CD4-positive, CD25-positive, alpha-beta regulatory T cell (primary cell): ENCODE measurements at regions not wholly inside any gene's neighbourhood (a gene's known extent, or its start where the extent isn't known, plus 50 kb on each side); places are given as distances from the start of the nearest gene placed in this dataset.
"Not testable (repeated sequence)": the region's sequence is repeated elsewhere in the genome, so short reads cannot be mapped to it uniquely, and the experiment has no call there.

ENCODE experiments used
- ATAC-seq, 2 donors: fragments of 150-1000 bp; cut with Tn5 transposase; one replicate each; pipeline ENCODE4 v1.10.0; 2021; ENCODE audit warnings: low read depth in 2 of 2, moderate number of reproducible peaks in 2 of 2, moderate library complexity in 1 of 2
- DNase-seq, 3 donors: peaks; one replicate each; pipeline versions ENCODE4 v3.0.0 to v3.0.0-alpha.2; 2012 to 2022; ENCODE audit warnings: mixed read lengths in 1 of 3
- H3K27ac ChIP-seq: one replicate; pipeline ENCODE4 v1.7.0; 2013; ENCODE audit warnings: mild to moderate bottlenecking, low read length; ENCODE audit not compliant: insufficient read depth, poor library complexity, severe bottlenecking
- H3K27me3 ChIP-seq: one replicate; pipeline ENCODE4 v1.7.0; 2013; ENCODE audit warnings: low read length; ENCODE audit not compliant: control insufficient read depth, insufficient read depth
- H3K36me3 ChIP-seq: one replicate; pipeline ENCODE4 v1.7.0; 2013; ENCODE audit warnings: mild to moderate bottlenecking, low read length, moderate library complexity; ENCODE audit not compliant: control insufficient read depth, insufficient read depth
- H3K4me1 ChIP-seq: 2 replicates; pipeline ENCODE4 v1.7.0; 2013; ENCODE audit warnings: mild to moderate bottlenecking, low read length; ENCODE audit not compliant: insufficient read depth, control insufficient read depth, poor library complexity, severe bottlenecking
- H3K4me3 ChIP-seq: one replicate; pipeline ENCODE4 v1.7.0; 2013; ENCODE audit warnings: low read depth, mild to moderate bottlenecking, low read length, moderate library complexity
- H3K9me3 ChIP-seq, 2 experiments: 1 replicate in 1 of 2; 2 replicates in 1 of 2; pipeline ENCODE4 v1.7.0; 2013; ENCODE audit warnings: low read length in 2 of 2, mild to moderate bottlenecking in 1 of 2, moderate library complexity in 1 of 2; ENCODE audit not compliant: control insufficient read depth in 2 of 2
- H3K27ac Mint-ChIP-seq, 3 donors: one replicate each; pipeline ENCODE4 v1.8.0; 2020 to 2022; ENCODE audit warnings: mild to moderate bottlenecking in 3 of 3, mixed read lengths in 3 of 3, moderate library complexity in 2 of 3
- H3K27me3 Mint-ChIP-seq: one replicate; pipeline ENCODE4 v1.8.0; 2022; ENCODE audit warnings: mild to moderate bottlenecking, mixed read lengths
- H3K36me3 Mint-ChIP-seq: one replicate; pipeline ENCODE4 v1.8.0; 2020; ENCODE audit warnings: mixed read lengths
- H3K4me1 Mint-ChIP-seq, 4 donors: one replicate each; pipeline ENCODE4 v1.8.0; 2020 to 2022; ENCODE audit warnings: mixed read lengths in 4 of 4, mild to moderate bottlenecking in 1 of 4
- H3K4me3 Mint-ChIP-seq, 4 donors: one replicate each; pipeline ENCODE4 v1.8.0; 2020 to 2022; ENCODE audit warnings: mild to moderate bottlenecking in 4 of 4, mixed read lengths in 4 of 4, moderate library complexity in 3 of 4
- H3K9me3 Mint-ChIP-seq, 7 donors: one replicate each; pipeline ENCODE4 v1.8.0; 2020 to 2022; ENCODE audit warnings: mixed read lengths in 7 of 7, mild to moderate bottlenecking in 3 of 7, moderate library complexity in 2 of 7

GRCh38 chr14:103234826-103235225, 99.2 kb upstream of the EIF5 start:
- not testable (repeated sequence) for H3K36me3 Mint-ChIP-seq, H3K27ac Mint-ChIP-seq

GRCh38 chr14:103235506-103235905, 98.5 kb upstream of the EIF5 start:
- H3K36me3 Mint-ChIP-seq, H3K4me3 ChIP-seq, H3K27me3 ChIP-seq, H3K4me3 Mint-ChIP-seq, H3K27ac Mint-ChIP-seq, H3K36me3 ChIP-seq, H3K4me1 ChIP-seq, DNase-seq, H3K4me1 Mint-ChIP-seq, ATAC-seq, H3K27ac ChIP-seq: not testable (repeated sequence)
- H3K9me3 Mint-ChIP-seq = peaks cover 4 to 31% (median 10%) of the 10 kb centered on the region in 7 donors
- H3K9me3 ChIP-seq = peaks cover 11 to 25% of the 10 kb centered on the region in 2 experiments
- peaks cover 29% of the 10 kb centered on the region for H3K27me3 Mint-ChIP-seq

More at GRCh38 chr14:103234826-103235225, 99.2 kb upstream of the EIF5 start:
- peaks cover 4 to 27% (median 6%) of the 10 kb centered on the region in 7 donors for H3K9me3 Mint-ChIP-seq
- H3K9me3 ChIP-seq = peaks cover 8 to 19% of the 10 kb centered on the region in 2 experiments
- H3K27me3 Mint-ChIP-seq = peaks cover 30% of the 10 kb centered on the region
- not testable (repeated sequence) for DNase-seq, H3K27me3 ChIP-seq, H3K4me1 ChIP-seq, H3K4me1 Mint-ChIP-seq, H3K36me3 ChIP-seq, H3K4me3 Mint-ChIP-seq, H3K4me3 ChIP-seq, ATAC-seq, H3K27ac ChIP-seq

- H3K9me3 ChIP-seq = peaks cover 11 to 29% of the 10 kb centered on the region in 2 experiments
- Mint-ChIP-seq H3K36me3 (peaks cover 3% of the 10 kb centered on the region), H3K27me3 (peaks cover 28% of the 10 kb centered on the region), H3K27ac (no peak overlapping the region), H3K9me3 (peaks cover 4 to 41% (median 10%) of the 10 kb centered on the region in 7 donors), H3K4me3 (no peak overlapping the region), H3K4me1 (no peaks in the 10 kb centered on the region)
- no peaks in the 10 kb centered on the region for H3K4me1 ChIP-seq
- H3K27ac ChIP-seq = no peak overlapping the region
- H3K27me3 ChIP-seq = peaks cover 2% of the 10 kb centered on the region
- no peaks in the 10 kb centered on the region for H3K36me3 ChIP-seq
- DNase-seq (no peak), ATAC-seq (no peak)
- H3K4me3 ChIP-seq = no peak overlapping the region
Observed at GRCh38 chr14:103239751-103240150, 94.3 kb upstream of the EIF5 start.

DNA sequence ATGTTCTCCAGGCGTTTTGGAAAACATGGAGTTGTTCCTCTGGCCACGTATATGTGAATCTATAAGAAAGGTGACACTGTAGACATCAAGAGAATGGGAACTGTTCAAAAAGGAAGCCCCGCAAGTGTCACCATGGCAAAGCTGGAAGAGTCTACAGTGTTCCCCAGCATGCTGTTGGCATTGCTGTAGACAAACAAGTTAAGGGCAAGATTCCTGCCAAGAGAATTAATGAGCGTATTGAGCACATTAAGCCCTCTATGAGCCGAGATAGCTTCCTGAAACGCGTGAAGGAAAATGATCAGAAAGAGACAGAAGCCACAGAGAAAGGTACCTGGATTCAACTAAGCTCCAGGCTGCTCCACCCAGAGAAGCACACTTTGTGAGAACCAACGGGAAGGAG, 92.5 kb upstream of the EIF5 start:
- peaks cover 4 to 38% (median 10%) of the 10 kb centered on the region in 7 donors for H3K9me3 Mint-ChIP-seq
- no peaks in the 10 kb centered on the region for H3K4me1 Mint-ChIP-seq
- H3K36me3 ChIP-seq = no peaks in the 10 kb centered on the region
- DNase-seq (no peak), ATAC-seq (no peak)
- H3K27ac ChIP-seq = no peak overlapping the region
- peaks cover 2% of the 10 kb centered on the region for H3K27me3 ChIP-seq
- no peak overlapping the region for H3K4me3 Mint-ChIP-seq
- peaks cover 11 to 29% of the 10 kb centered on the region in 2 experiments for H3K9me3 ChIP-seq
- H3K27ac Mint-ChIP-seq = no peak overlapping the region
- H3K27me3 Mint-ChIP-seq = peaks cover 31% of the 10 kb centered on the region
- no peaks in the 10 kb centered on the region for H3K4me1 ChIP-seq
- no peak overlapping the region for H3K4me3 ChIP-seq
- peaks cover 4% of the 10 kb centered on the region for H3K36me3 Mint-ChIP-seq

DNA sequence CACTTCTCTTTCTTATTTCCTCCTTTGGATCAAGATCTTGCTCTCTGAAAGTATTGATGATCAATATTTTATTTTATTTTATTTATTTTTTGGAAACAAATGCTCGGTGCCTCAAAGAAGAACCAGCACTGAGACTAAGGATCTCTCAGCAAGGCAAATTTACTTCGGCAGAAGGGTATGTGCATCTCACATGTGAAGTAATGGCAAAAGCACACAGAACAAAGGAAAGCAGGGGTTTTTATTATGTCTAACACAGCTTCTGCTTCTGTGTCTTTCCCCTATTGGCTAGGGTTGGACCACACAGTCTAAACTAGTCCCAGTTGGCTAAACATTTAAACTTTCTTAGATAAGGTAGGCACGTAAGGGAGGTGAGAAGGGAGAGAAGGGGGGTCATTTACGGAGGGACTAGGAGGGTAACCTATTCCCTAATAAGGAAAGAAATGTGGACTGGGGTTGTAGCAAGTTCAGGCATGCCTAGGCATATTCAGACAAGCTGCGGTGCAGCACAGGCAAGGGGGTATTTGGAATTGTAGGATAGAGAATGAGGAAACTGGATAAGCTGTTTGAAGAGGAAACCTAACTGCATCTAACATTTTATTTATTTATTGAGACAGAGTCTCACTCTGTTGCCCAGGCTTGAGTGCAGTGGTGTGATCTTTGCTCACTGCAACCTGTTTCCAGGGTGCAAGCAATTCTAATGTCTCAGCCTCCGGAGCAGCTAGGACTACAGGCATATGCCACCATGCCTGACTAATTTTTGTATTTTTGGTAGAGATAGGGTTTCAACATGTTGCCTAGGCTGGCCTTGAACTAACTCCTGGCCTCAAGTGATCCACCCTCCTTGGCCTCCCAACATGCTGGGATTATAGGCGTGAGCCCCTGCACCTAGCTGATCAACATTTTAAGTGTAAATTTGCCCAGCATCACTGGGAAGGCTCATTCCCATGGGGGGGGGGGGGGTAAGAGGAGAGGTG, 90.0 kb upstream of the EIF5 start:
- H3K9me3 Mint-ChIP-seq = peaks cover 0 to 22% (median 2%) of the 10 kb centered on the region in 7 donors
- H3K27ac ChIP-seq = no peak overlapping the region
- peaks cover 4% of the 10 kb centered on the region for H3K36me3 Mint-ChIP-seq
- no peaks in the 10 kb centered on the region for H3K4me1 ChIP-seq
- peaks cover 8 to 18% of the 10 kb centered on the region in 2 experiments for H3K9me3 ChIP-seq
- no peak overlapping the region for H3K27ac Mint-ChIP-seq
- H3K36me3 ChIP-seq = no peaks in the 10 kb centered on the region
- no peak overlapping the region for H3K4me3 ChIP-seq
- H3K4me1 Mint-ChIP-seq = no peaks in the 10 kb centered on the region
- no peak for DNase-seq
- H3K27me3 Mint-ChIP-seq = peaks cover 23% of the 10 kb centered on the region
- H3K27me3 ChIP-seq = peaks cover 2% of the 10 kb centered on the region
- no peak overlapping the region for H3K4me3 Mint-ChIP-seq
- no peak for ATAC-seq

- not testable (repeated sequence) for H3K4me3 ChIP-seq, H3K36me3 ChIP-seq, DNase-seq, H3K4me1 Mint-ChIP-seq, H3K36me3 Mint-ChIP-seq, H3K27ac ChIP-seq, H3K9me3 Mint-ChIP-seq, H3K4me1 ChIP-seq, H3K9me3 ChIP-seq, H3K4me3 Mint-ChIP-seq, ATAC-seq, H3K27me3 ChIP-seq, H3K27ac Mint-ChIP-seq
- H3K27me3 Mint-ChIP-seq = peaks cover 32% of the 10 kb centered on the region
Observed at GRCh38 chr14:103245624-103246031, 88.4 kb upstream of the EIF5 start.

DNA sequence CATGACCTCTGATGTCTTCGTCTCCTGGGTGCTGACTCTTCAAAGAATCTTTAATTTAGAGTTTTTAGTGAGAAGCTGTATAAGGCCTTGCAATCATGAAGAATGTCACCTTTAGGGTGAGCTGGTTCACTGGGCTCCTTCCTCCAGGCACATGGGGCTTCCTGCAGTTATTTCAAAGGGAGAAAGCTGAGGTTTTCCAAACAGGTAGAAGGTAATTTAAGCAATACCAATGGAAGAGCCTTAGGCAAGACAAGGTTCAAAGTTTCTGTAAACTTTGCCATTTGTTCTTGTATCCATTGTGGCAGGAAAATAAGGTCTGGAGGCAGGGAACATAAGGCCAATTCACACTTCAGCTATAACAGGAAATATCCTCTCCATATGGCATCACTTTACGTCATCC, 88.0 kb upstream of the EIF5 start:
- H3K4me3 ChIP-seq = no peak overlapping the region
- Mint-ChIP-seq H3K4me1 (no peaks in the 10 kb centered on the region), H3K27me3 (peaks cover 34% of the 10 kb centered on the region), H3K4me3 (no peak overlapping the region), H3K36me3 (peaks cover 4% of the 10 kb centered on the region), H3K9me3 (peaks cover 0 to 6% (median 0%) of the 10 kb centered on the region in 7 donors), H3K27ac (no peak overlapping the region)
- H3K36me3 ChIP-seq = no peaks in the 10 kb centered on the region
- ATAC-seq (no peak), DNase-seq (no peak)
- peaks cover 2% of the 10 kb centered on the region for H3K27me3 ChIP-seq
- no peaks in the 10 kb centered on the region for H3K4me1 ChIP-seq
- no peak overlapping the region for H3K27ac ChIP-seq
- H3K9me3 ChIP-seq = no peaks in the 10 kb centered on the region
